ENCODE measurements at regions not wholly inside any gene's neighbourhood (a gene's known extent, or its start where the extent isn't known, plus 50 kb on each side); places are given as distances from the start of the nearest gene placed in this dataset.

GRCh38 chr14:26199590-26200370, 398.1 kb downstream of the NOVA1 start:
- DNase-seq, result no peak

- DNase-seq, result no peak
Observed at GRCh38 chr14:26199096-26199495, 398.7 kb downstream of the NOVA1 start.

GRCh38 chr14:26194816-26195215, 403.0 kb downstream of the NOVA1 start:
- no peak for DNase-seq

- DNase-seq, result no peak
Observed at GRCh38 chr14:26191671-26192070, 406.2 kb downstream of the NOVA1 start.

- DNase-seq, result no peak
Observed at GRCh38 chr14:26191123-26191522, 406.7 kb downstream of the NOVA1 start.

- DNase-seq, result no peak
Observed at GRCh38 chr14:26190646-26191045, 407.2 kb downstream of the NOVA1 start.

- no peak for DNase-seq
Observed at GRCh38 chr14:26187996-26188620, 409.7 kb downstream of the NOVA1 start.

GRCh38 chr14:26180221-26180620, 417.6 kb downstream of the NOVA1 start:
- no peak for DNase-seq

- no peak for DNase-seq
Observed at GRCh38 chr14:26175658-26176057, 422.2 kb downstream of the NOVA1 start.

- no peak for DNase-seq
Observed at GRCh38 chr14:26174395-26174794, 423.4 kb downstream of the NOVA1 start.

- DNase-seq, result peak; percentile 50 to 77
Observed at GRCh38 chr14:26173581-26174110, 424.2 kb downstream of the NOVA1 start.

- DNase-seq, result no peak
Observed at GRCh38 chr14:26172396-26172795, 425.4 kb downstream of the NOVA1 start.

- no peak for DNase-seq
Observed at GRCh38 chr14:26170885-26171284, 426.9 kb downstream of the NOVA1 start.

- no peak for DNase-seq
Observed at GRCh38 chr14:26163761-26164160, 434.1 kb downstream of the NOVA1 start.

GRCh38 chr14:26157517-26157916, 440.3 kb downstream of the NOVA1 start:
- DNase-seq, result no peak

- DNase-seq, result no peak
Observed at GRCh38 chr14:26143057-26143456, 454.8 kb downstream of the NOVA1 start.

GRCh38 chr14:26138764-26139445, 458.9 kb downstream of the NOVA1 start:
- DNase-seq, result no peak

GRCh38 chr14:26137161-26137560, 460.7 kb downstream of the NOVA1 start:
- DNase-seq, result no peak

- no peak for DNase-seq
Observed at GRCh38 chr14:26132061-26132645, 465.7 kb downstream of the NOVA1 start.

- no peak for DNase-seq
Observed at GRCh38 chr14:26130690-26131089, 467.1 kb downstream of the NOVA1 start.

GRCh38 chr14:26128931-26129671, 468.7 kb downstream of the NOVA1 start:
- DNase-seq, result no peak

- peak; percentile 48 to 78 for DNase-seq
Observed at GRCh38 chr14:26124896-26125438, 472.9 kb downstream of the NOVA1 start.

Data from NCI-H1930 (cell line).